K562 (cell line): ENCODE measurements at regions not wholly inside any gene's neighbourhood (a gene's known extent, or its start where the extent isn't known, plus 50 kb on each side); places are given as distances from the start of the nearest gene placed in this dataset.

Experiments used
- ATAC-seq: fragments of 200-7000 bp; cut with Tn5 transposase; 3 replicates; pipeline ENCODE4 v1.9.1; 2020; ENCODE audit warnings: moderate library complexity
- BruUV-seq: library from RNA; stranded (reverse); fragments of 400-500 nt; replicated peaks from 2 replicates; lab custom pipeline; 2021; lab: Mats Ljungman, UMichigan
- CTCF ChIA-PET: fragments of 300-600 bp; formaldehyde crosslinking; extraction: SDS; loops from one replicate; lab custom pipeline; 2021; ENCODE audit warnings: low intra/inter-chr PET ratio; lab: Yijun Ruan, JAX
- POLR2A ChIA-PET: fragments of 300-600, 350-650 bp; sonication (Branson Sonifier 250); formaldehyde crosslinking; extraction: SDS; loops from one replicate; lab custom pipeline; 2021; ENCODE audit warnings: antibody characterized with exemption, inconsistent platforms; lab: Yijun Ruan, JAX
- DNase-seq, 4 experiments: peaks; one replicate each; pipeline versions ENCODE4 v3.0.0 to v3.0.0-alpha.2; 2011 to 2018; ENCODE audit warnings: low spot score in 3 of 4, mixed read lengths in 3 of 4; ENCODE audit errors: extremely low read depth in 1 of 4
- FAIRE-seq: peaks from 2 replicates; lab custom pipeline; 2011; peaks lifted over from hg19 to GRCh38; lab: Jason Lieb, UNC
- H2AFZ ChIP-seq: 2 replicates; pipeline ENCODE4 v1.6.0; 2011; ENCODE audit warnings: low read depth, low read length, control low read depth, inconsistent platforms
- H3K27ac ChIP-seq: fragments of 200-600 bp; 3 replicates; pipeline ENCODE4 v1.8.0; 2011; ENCODE audit warnings: low read depth, mild to moderate bottlenecking, control low read depth, inconsistent platforms, low read length, moderate library complexity, mixed read lengths; ENCODE audit errors: extremely low read depth
- H3K27me3 ChIP-seq, 2 experiments: fragments of 300-600 bp in 1 of 2; 2 replicates in 1 of 2; 3 replicates in 1 of 2; pipeline versions ENCODE4 v1.6.0 to v1.8.0; 2011; ENCODE audit warnings: inconsistent platforms in 2 of 2, low read length in 2 of 2, mild to moderate bottlenecking in 1 of 2, mixed read lengths in 1 of 2, moderate library complexity in 1 of 2; ENCODE audit not compliant: control insufficient read depth in 2 of 2, insufficient read depth in 2 of 2
- H3K36me3 ChIP-seq: fragments of 300-600 bp; 3 replicates; pipeline ENCODE4 v1.8.0; 2011; ENCODE audit warnings: mild to moderate bottlenecking, low read length, inconsistent platforms; ENCODE audit not compliant: control insufficient read depth, insufficient read depth
- H3K4me1 ChIP-seq, 2 experiments: fragments of 200-600 bp in 1 of 2; replicated peaks in 1 of 2; 2 replicates in 1 of 2; 3 replicates in 1 of 2; pipeline versions ENCODE4 v1.5.1 to v1.8.0; 2011; ENCODE audit warnings: inconsistent platforms in 2 of 2, low read length in 2 of 2, mild to moderate bottlenecking in 1 of 2, mixed read lengths in 1 of 2, moderate library complexity in 1 of 2; ENCODE audit not compliant: control insufficient read depth in 2 of 2, insufficient read depth in 2 of 2
- H3K4me2 ChIP-seq: 2 replicates; pipeline ENCODE4 v1.6.1; 2011; ENCODE audit warnings: low read length, control low read depth, inconsistent platforms, mixed read lengths; ENCODE audit not compliant: insufficient read depth
- H3K4me3 ChIP-seq: fragments of 200-600 bp; sonication (generic), shearing (Covaris generic); 2 replicates; pipeline ENCODE4 v1.5.1; 2016; ENCODE audit warnings: control low read depth, inconsistent platforms
- H3K79me2 ChIP-seq: fragments of 200-600 bp; 3 replicates; pipeline ENCODE4 v1.8.0; 2011; ENCODE audit warnings: low read length, inconsistent platforms; ENCODE audit not compliant: control insufficient read depth, insufficient read depth
- H3K9ac ChIP-seq, 2 experiments: 2 replicates each; pipeline versions ENCODE4 v1.6.0 to v1.6.1; 2011; ENCODE audit warnings: low read depth in 2 of 2, low read length in 2 of 2, control low read depth in 1 of 2, inconsistent platforms in 1 of 2, mild to moderate bottlenecking in 1 of 2, mixed read lengths in 1 of 2; ENCODE audit not compliant: insufficient read depth in 1 of 2
- H3K9me1 ChIP-seq: one replicate; pipeline ENCODE4 v1.6.0; 2011; ENCODE audit warnings: inconsistent platforms, mild to moderate bottlenecking, low read length, moderate library complexity; ENCODE audit not compliant: control insufficient read depth, insufficient read depth
- H3K9me3 ChIP-seq: replicated peaks from 2 replicates; pipeline ENCODE4 v1.5.1; 2011; ENCODE audit warnings: low read depth, low read length, inconsistent platforms; ENCODE audit not compliant: control insufficient read depth, insufficient read depth
- H4K20me1 ChIP-seq: replicated peaks from 2 replicates; pipeline ENCODE4 v1.6.1; 2011; ENCODE audit warnings: low read length, inconsistent platforms, mixed read lengths; ENCODE audit not compliant: control insufficient read depth, insufficient read depth
- ARID1B ChIP-seq: fragments of 450-650 bp; IDR thresholded peaks from 2 replicates; pipeline ENCODE4 v1.6.1; 2016; ENCODE audit warnings: antibody characterized with exemption, mild to moderate bottlenecking, inconsistent platforms
- ATF6 ChIP-seq: sonication (generic); formaldehyde crosslinking; IDR thresholded peaks from 2 replicates; pipeline ENCODE4 v1.4.0; 2020; ENCODE audit warnings: mild to moderate bottlenecking, missing genetic modification reagents
- BCL6 ChIP-seq: fragments of 250-450 bp; sonication (Bioruptor Pico); IDR thresholded peaks from 2 replicates; pipeline ENCODE4 v1.4.0; 2020
- CTBP1 ChIP-seq: fragments of 450-650 bp; IDR thresholded peaks from 2 replicates; pipeline ENCODE4 v1.6.1; 2016; ENCODE audit warnings: borderline replicate concordance
- ETV1 ChIP-seq: fragments of 450-650 bp; conservative IDR thresholded peaks from 2 replicates; pipeline ENCODE4 v1.6.1; 2016; ENCODE audit warnings: missing genetic modification characterization, control low read depth, low read depth, missing compliant biosample characterization
- GMEB1 ChIP-seq: fragments of 250-450 bp; sonication (Bioruptor Pico); IDR thresholded peaks from 2 replicates; pipeline ENCODE4 v1.4.0; 2020; ENCODE audit warnings: mild to moderate bottlenecking
- HNRNPL ChIP-seq: fragments of 200-400 bp; formaldehyde crosslinking; IDR thresholded peaks from 2 replicates; pipeline ENCODE4 v1.6.1; 2017; ENCODE audit warnings: low read depth, mild to moderate bottlenecking, low read length
- L3MBTL2 ChIP-seq: fragments of 450-650 bp; IDR thresholded peaks from 2 replicates; pipeline ENCODE4 v1.6.1; 2016; ENCODE audit warnings: mild to moderate bottlenecking, moderate library complexity
- PCBP1 ChIP-seq: fragments of 200-400 bp; formaldehyde crosslinking; IDR thresholded peaks from 2 replicates; pipeline ENCODE4 v1.6.1; 2018; ENCODE audit warnings: mild to moderate bottlenecking, low read depth, low read length; ENCODE audit not compliant: poor library complexity, severe bottlenecking
- PRDM10 ChIP-seq: fragments of 450-650 bp; IDR thresholded peaks from 2 replicates; pipeline ENCODE4 v1.6.1; 2018; ENCODE audit not compliant: partially characterized antibody
- PTBP1 ChIP-seq: fragments of 200-400 bp; formaldehyde crosslinking; IDR thresholded peaks from 2 replicates; pipeline ENCODE4 v1.6.1; 2017; ENCODE audit warnings: low read depth, low read length
- RBM14 ChIP-seq: fragments of 200-400 bp; formaldehyde crosslinking; IDR thresholded peaks from 2 replicates; pipeline ENCODE4 v1.6.1; 2018; ENCODE audit warnings: low read depth, mild to moderate bottlenecking, low read length, moderate library complexity, borderline replicate concordance; ENCODE audit not compliant: insufficient read depth
- SAP30 ChIP-seq: fragments of 200-600 bp; sonication (generic); IDR thresholded peaks from 2 replicates; pipeline ENCODE4 v1.6.1; 2012; ENCODE audit warnings: borderline replicate concordance, low read depth, mild to moderate bottlenecking, moderate library complexity, low read length, control low read depth, inconsistent platforms; ENCODE audit not compliant: insufficient read depth, poor library complexity, severe bottlenecking
- ZBTB12 ChIP-seq: fragments of 250-450 bp; sonication (Bioruptor Pico); IDR thresholded peaks from 2 replicates; pipeline ENCODE4 v1.4.0; 2020
- WGBS: fragments of 100-300 bp; shearing (Covaris generic); methylation state at CpG from one replicate; pipeline ENCODE4 v1.1.6; 2016; ENCODE audit warnings: low coverage, mixed read lengths; ENCODE audit not compliant: insufficient coverage; ENCODE audit errors: missing lambda C conversion rate; 5-methylcytosine and 5-hydroxymethylcytosine counted together
- in situ Hi-C: fragments of 300-500 bp; cut with MboI; formaldehyde crosslinking; loops from 4 replicates; pipeline ENCODE4 v1.15.0; 2018; ENCODE audit warnings: inconsistent platforms, mixed read lengths
- intact Hi-C: fragments of 100-400 bp; cut with micrococcal nuclease; formaldehyde crosslinking; loops from 2 replicates; pipeline ENCODE4 v1.14.2; 2022

GRCh38 chr10:57628592-57629284 lies 639.0 kb downstream of the IPMK start:
- no peaks in the 10 kb centered on the region for H3K79me2 ChIP-seq
- no peaks in the 10 kb centered on the region for H4K20me1 ChIP-seq
- no peaks in the 10 kb centered on the region for H3K9me3 ChIP-seq
- ATAC-seq (no peak), FAIRE-seq (no peak), DNase-seq (no peak)
- H3K4me1 ChIP-seq: no peaks in the 10 kb centered on the region
- ChIA-PET CTCF (no interaction called here), POLR2A (no interaction called here)
- no peak overlapping the region for H3K4me2 ChIP-seq
- no peak overlapping the region for H3K9ac ChIP-seq
- no peaks in the 10 kb centered on the region for H3K36me3 ChIP-seq
- H2AFZ ChIP-seq: no peak overlapping the region
- H3K9me1 ChIP-seq: no peaks in the 10 kb centered on the region
- WGBS: 3% methylated on average over 3 of the region's 3 CpGs
- in situ Hi-C loops (no loop called here), intact Hi-C loops (no loop called here)
- H3K27ac ChIP-seq: no peak overlapping the region
- H3K4me3 ChIP-seq: no peak overlapping the region
- no TSS peak for BruUV-seq
- no peaks in the 10 kb centered on the region for H3K27me3 ChIP-seq
- TF ChIP-seq GMEB1 (CRISPR knock-in tag) (no peak), L3MBTL2 (no peak), ARID1B (no peak), ZBTB12 (CRISPR knock-in tag) (no peak), BCL6 (CRISPR knock-in tag) (no peak), RBM14 (no peak), ATF6 (CRISPR knock-in tag) (no peak), HNRNPL (no peak), PRDM10 (no peak), ETV1 (tag) (no peak), PCBP1 (no peak), PTBP1 (no peak), CTBP1 (no peak), SAP30 (no peak)
